KMS-11 (cell line): ENCODE measurements at regions not wholly inside any gene's neighbourhood (a gene's known extent, or its start where the extent isn't known, plus 50 kb on each side); places are given as distances from the start of the nearest gene placed in this dataset.

Experiments
- H2AFZ ChIP-seq: fragments of 200-600 bp; sonication (generic); 2 replicates; pipeline ENCODE4 v1.6.1; 2016; ENCODE audit warnings: antibody characterized with exemption, mixed run types, low read depth
- H3K27ac ChIP-seq: fragments of 200-600 bp; sonication (generic); 2 replicates; pipeline ENCODE4 v1.6.1; 2016; ENCODE audit warnings: mild to moderate bottlenecking, mixed run types
- H3K27me3 ChIP-seq: fragments of 200-600 bp; sonication (generic); 2 replicates; pipeline ENCODE4 v1.6.1; 2017; ENCODE audit warnings: mild to moderate bottlenecking, low read depth, mixed run types, moderate library complexity; ENCODE audit not compliant: insufficient read depth
- H3K36me3 ChIP-seq: fragments of 200-600 bp; sonication (generic); 2 replicates; pipeline ENCODE4 v1.6.1; 2017; ENCODE audit warnings: mild to moderate bottlenecking, mixed run types; ENCODE audit not compliant: insufficient read depth
- H3K4me1 ChIP-seq: fragments of 200-600 bp; sonication (generic); 2 replicates; pipeline ENCODE4 v1.6.1; 2016; ENCODE audit warnings: mild to moderate bottlenecking, low read depth, mixed run types; ENCODE audit not compliant: poor library complexity, severe bottlenecking
- H3K4me2 ChIP-seq: fragments of 200-600 bp; sonication (generic); 2 replicates; pipeline ENCODE4 v1.7.0; 2016; ENCODE audit warnings: mild to moderate bottlenecking, mixed run types
- H3K4me3 ChIP-seq: fragments of 200-600 bp; sonication (generic); IDR thresholded peaks from 2 replicates; pipeline ENCODE4 v1.6.1; 2017; ENCODE audit warnings: low read depth, low read length, mixed read lengths; ENCODE audit not compliant: insufficient read depth
- H3K79me2 ChIP-seq: fragments of 200-600 bp; sonication (generic); 2 replicates; pipeline ENCODE4 v1.6.1; 2016; ENCODE audit warnings: low read depth, mixed run types; ENCODE audit not compliant: insufficient read depth
- H3K9ac ChIP-seq: fragments of 200-600 bp; sonication (generic); 2 replicates; pipeline ENCODE4 v1.6.1; 2016; ENCODE audit warnings: mild to moderate bottlenecking, mixed run types
- H4K20me1 ChIP-seq: fragments of 200-600 bp; sonication (generic); 2 replicates; pipeline ENCODE4 v1.6.1; 2016; ENCODE audit warnings: mild to moderate bottlenecking, mixed run types; ENCODE audit not compliant: insufficient read depth
- CTCF ChIP-seq: fragments of 200-600 bp; sonication (generic); conservative IDR thresholded peaks from 2 replicates; pipeline ENCODE4 v1.6.1; 2017; ENCODE audit warnings: low read depth, mild to moderate bottlenecking, antibody characterized with exemption, low read length, moderate library complexity, mixed read lengths

- no peak for TF ChIP-seq CTCF
- Histone ChIP-seq H3K36me3 (no peaks in the 10 kb centered on the region), H3K79me2 (no peaks in the 10 kb centered on the region), H3K27ac (no peak overlapping the region), H2AFZ (no peak overlapping the region), H3K4me1 (no peaks in the 10 kb centered on the region), H3K27me3 (no peaks in the 10 kb centered on the region), H3K9ac (no peak overlapping the region), H3K4me3 (no peak overlapping the region), H4K20me1 (no peaks in the 10 kb centered on the region), H3K4me2 (no peak overlapping the region)
Observed at GRCh38 chr17:15143524-15143923, 121.6 kb downstream of the PMP22 start.

DNA sequence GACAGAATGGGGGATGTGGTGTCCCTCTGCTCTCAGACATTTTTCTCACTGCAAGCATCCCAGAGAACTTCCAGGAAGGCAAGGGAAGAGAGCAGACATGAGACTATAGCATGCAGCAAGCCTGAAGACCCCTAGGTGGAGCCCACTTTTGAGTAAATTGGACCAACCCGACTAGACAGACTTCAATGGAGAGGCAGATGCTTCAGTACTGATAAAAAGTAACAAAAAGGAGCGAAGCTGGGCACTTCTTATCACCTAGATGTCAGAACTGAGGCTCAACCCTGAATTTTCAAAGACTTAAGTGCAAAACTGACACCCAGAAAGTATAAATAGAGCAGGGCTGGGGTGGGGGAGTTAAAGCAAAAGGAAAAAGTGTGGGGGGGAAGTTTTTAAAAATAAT, 130.8 kb downstream of the PMP22 start:
- TF ChIP-seq CTCF = no peak
- Histone ChIP-seq H2AFZ (no peak overlapping the region), H3K36me3 (no peaks in the 10 kb centered on the region), H3K27ac (no peak overlapping the region), H3K79me2 (no peaks in the 10 kb centered on the region), H4K20me1 (no peaks in the 10 kb centered on the region), H3K4me2 (no peak overlapping the region), H3K27me3 (no peaks in the 10 kb centered on the region), H3K4me1 (no peaks in the 10 kb centered on the region), H3K4me3 (no peak overlapping the region), H3K9ac (no peak overlapping the region)

DNA sequence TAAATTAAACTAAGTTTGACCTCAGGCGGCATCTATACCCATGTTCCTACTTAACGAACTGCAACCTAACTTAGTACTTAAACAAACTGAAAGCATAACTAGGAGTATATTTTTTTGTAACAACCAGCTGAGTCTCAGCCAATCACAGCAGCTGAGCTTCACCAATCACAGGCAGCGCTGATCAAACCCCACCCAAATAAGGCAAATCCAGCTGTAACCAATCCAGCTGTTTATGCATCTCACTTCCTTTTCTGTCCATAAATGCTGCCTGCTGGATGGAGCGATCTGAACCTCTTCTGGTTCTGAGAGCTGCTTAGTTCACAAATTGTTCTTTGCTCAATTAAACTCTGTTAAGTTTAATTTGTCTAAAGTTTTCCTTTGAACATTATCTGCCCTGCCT, 131.3 kb downstream of the PMP22 start:
- H3K36me3 ChIP-seq = no peaks in the 10 kb centered on the region
- H3K4me1 ChIP-seq = no peaks in the 10 kb centered on the region
- H3K4me2 ChIP-seq = no peak overlapping the region
- H3K27me3 ChIP-seq = no peaks in the 10 kb centered on the region
- H3K27ac ChIP-seq = no peak overlapping the region
- H3K79me2 ChIP-seq = no peaks in the 10 kb centered on the region
- no peaks in the 10 kb centered on the region for H4K20me1 ChIP-seq
- no peak overlapping the region for H2AFZ ChIP-seq
- H3K4me3 ChIP-seq = no peak overlapping the region
- no peak overlapping the region for H3K9ac ChIP-seq
- no peak for TF ChIP-seq CTCF

DNA sequence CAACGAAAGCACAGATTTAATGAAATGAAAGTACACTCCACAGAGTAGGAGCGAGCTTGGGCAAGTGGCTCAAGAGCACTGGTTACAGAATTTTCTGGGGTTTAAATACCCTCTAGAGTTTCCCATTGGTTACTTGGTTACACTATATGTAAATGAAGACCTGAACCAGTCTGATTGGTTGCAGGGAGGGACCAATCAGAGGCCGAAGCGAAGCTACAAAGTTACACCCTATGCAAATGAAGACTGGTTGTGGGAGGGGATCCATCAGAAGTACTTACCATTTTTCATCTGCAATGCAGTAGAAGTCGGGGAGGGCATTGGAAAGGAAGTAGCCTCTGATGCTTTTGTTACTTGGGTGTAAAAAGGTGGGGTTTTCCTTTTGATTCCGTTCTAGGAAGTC, 132.0 kb downstream of the PMP22 start:
- no peak for TF ChIP-seq CTCF
- Histone ChIP-seq H3K4me1 (no peaks in the 10 kb centered on the region), H3K27me3 (no peaks in the 10 kb centered on the region), H2AFZ (no peak overlapping the region), H3K9ac (no peak overlapping the region), H3K27ac (no peak overlapping the region), H3K4me2 (no peak overlapping the region), H3K4me3 (no peak overlapping the region), H3K79me2 (no peaks in the 10 kb centered on the region), H3K36me3 (no peaks in the 10 kb centered on the region), H4K20me1 (no peaks in the 10 kb centered on the region)

- Histone ChIP-seq H3K27me3 (no peaks in the 10 kb centered on the region), H3K4me3 (no peak overlapping the region), H4K20me1 (no peaks in the 10 kb centered on the region), H3K27ac (no peak overlapping the region), H3K79me2 (no peaks in the 10 kb centered on the region), H3K4me2 (no peak overlapping the region), H3K9ac (no peak overlapping the region), H3K4me1 (no peaks in the 10 kb centered on the region), H2AFZ (no peak overlapping the region), H3K36me3 (no peaks in the 10 kb centered on the region)
- no peak for TF ChIP-seq CTCF
Observed at GRCh38 chr17:15130426-15130825, 134.7 kb downstream of the PMP22 start.
